Stimulated activated CD8-positive, alpha-beta memory T cell treated with anti-CD3 and anti-CD28 coated beads, Interleukin-2, amount 100 ng/mL, for 48 hours (primary cell): ENCODE measurements at regions not wholly inside any gene's neighbourhood (a gene's known extent, or its start where the extent isn't known, plus 50 kb on each side); places are given as distances from the start of the nearest gene placed in this dataset.

ENCODE experiments used
- DNase-seq, 2 donors: peaks; one replicate each; pipeline ENCODE4 v3.0.0-alpha.2; 2020; ENCODE audit warnings: low read depth in 2 of 2

DNA sequence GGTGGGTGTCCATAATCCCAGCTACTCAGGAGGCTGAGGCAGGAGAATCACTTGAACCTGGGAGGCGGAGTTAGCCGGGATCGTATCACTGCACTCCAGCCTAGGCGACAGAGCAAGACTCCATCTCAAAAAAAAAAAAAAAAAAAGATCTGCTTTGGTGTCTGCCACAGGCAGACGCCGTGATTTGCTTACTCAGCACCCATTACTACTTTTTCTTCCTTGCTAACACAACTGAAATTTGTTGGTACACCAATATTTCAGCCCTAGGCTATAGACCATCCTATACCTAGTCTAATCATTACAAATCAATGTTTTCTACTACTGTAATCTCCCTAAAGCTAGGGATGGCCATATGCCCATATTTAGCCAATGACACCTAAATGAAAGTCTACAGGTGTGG, 53.5 kb upstream of the PARD3 start:
- DNase-seq = no peak

DNA sequence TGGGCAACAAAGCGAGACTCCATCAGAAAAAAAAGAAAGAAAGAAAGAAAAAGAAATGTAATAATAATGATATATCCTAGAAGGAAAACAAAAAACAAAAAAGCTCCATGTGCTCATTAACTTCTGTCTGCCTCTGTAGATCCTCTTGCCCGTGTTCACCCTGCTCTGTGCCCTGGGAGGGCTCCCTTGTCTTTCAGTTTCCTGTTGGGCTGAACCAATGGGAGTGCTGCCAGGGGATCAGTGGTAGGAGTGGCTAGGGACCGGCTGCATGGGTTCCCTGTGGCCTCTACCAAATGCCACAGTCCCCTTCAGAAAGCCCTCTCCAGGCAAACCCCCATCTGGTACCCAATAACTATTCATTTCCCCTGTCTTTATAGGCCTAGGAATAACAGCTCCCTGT, 51.8 kb upstream of the PARD3 start:
- no peak for DNase-seq
